GM10248 (cell line): ENCODE measurements at regions not wholly inside any gene's neighbourhood (a gene's known extent, or its start where the extent isn't known, plus 50 kb on each side); places are given as distances from the start of the nearest gene placed in this dataset.

Experiments used
- CTCF ChIA-PET: fragments of 300-600 bp; sonication (Branson Sonifier 250); formaldehyde crosslinking; extraction: SDS; loops from one replicate; lab custom pipeline; 2021; ENCODE audit warnings: antibody characterized with exemption; lab: Yijun Ruan, JAX
- POLR2A ChIA-PET: fragments of 350-650 bp; sonication (Branson Sonifier 250); formaldehyde crosslinking; extraction: SDS; loops from one replicate; lab custom pipeline; 2020; ENCODE audit warnings: antibody characterized with exemption; lab: Yijun Ruan, JAX
- DNase-seq: peaks from one replicate; pipeline ENCODE4 v3.0.0; 2012; ENCODE audit errors: extremely low spot score
- TF ChIP-seq, protein P1 (sequence below): IDR thresholded peaks from 2 replicates; pipeline ENCODE4 v1.5.1; 2012; ENCODE audit warnings: mild to moderate bottlenecking, low read depth; ENCODE audit errors: extremely low read depth, missing control alignments, control extremely low read depth

DNA sequence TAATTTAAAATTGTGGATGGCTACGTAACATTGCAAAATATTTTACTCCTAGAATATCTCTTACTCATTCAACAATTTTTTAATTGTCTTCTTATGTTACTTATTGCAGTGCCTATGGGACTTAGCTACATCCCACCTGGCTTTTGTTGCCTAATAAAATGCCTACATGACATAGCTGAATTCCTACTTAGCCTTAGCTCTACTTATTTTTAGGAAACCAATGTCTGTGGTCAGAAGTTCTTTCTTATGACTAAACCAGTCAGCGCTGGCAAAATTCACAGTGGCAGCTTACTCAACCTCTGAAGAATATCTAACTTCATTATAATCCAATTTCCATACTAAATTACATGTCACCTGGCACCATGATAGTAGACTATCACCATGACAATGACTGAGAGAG is 1612.4 kb upstream of the LRRTM3 start:
- ChIA-PET CTCF (interaction anchor here (1.1 to 1.6 kb wide), 2 partner anchors 9 to 1336 kb away, joined by 3 read pairs; no protein-coding TSS in a partner anchor), POLR2A (no interaction called here)
- TF ChIP-seq, protein P1, sequence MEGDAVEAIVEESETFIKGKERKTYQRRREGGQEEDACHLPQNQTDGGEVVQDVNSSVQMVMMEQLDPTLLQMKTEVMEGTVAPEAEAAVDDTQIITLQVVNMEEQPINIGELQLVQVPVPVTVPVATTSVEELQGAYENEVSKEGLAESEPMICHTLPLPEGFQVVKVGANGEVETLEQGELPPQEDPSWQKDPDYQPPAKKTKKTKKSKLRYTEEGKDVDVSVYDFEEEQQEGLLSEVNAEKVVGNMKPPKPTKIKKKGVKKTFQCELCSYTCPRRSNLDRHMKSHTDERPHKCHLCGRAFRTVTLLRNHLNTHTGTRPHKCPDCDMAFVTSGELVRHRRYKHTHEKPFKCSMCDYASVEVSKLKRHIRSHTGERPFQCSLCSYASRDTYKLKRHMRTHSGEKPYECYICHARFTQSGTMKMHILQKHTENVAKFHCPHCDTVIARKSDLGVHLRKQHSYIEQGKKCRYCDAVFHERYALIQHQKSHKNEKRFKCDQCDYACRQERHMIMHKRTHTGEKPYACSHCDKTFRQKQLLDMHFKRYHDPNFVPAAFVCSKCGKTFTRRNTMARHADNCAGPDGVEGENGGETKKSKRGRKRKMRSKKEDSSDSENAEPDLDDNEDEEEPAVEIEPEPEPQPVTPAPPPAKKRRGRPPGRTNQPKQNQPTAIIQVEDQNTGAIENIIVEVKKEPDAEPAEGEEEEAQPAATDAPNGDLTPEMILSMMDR, result no peak
- no peak for DNase-seq

DNA sequence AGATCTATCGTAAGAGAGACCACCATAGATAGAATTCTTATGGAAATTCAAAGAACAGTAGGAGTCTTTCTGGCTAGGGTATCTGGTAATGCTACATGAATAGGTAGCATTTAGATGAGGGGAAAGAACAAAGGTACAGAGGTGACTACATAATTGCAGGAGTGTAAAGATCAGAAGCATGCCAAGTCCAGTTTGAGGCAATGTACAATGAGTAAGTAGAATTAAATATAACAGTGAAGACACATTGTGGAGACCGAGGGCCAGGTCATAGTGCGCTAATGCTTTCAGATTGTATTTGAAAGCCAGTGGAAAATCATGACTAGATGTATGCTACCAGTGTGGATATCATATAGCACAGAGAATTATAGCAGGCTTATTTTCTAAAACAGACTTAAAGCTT is 1611.6 kb upstream of the LRRTM3 start:
- TF ChIP-seq, protein P1, result no peak
- no peak for DNase-seq
- ChIA-PET POLR2A (no interaction called here), CTCF (interaction anchor here (1.1 to 1.6 kb wide), 2 partner anchors 8 to 1337 kb away, joined by 3 read pairs; no protein-coding TSS in a partner anchor)

DNA sequence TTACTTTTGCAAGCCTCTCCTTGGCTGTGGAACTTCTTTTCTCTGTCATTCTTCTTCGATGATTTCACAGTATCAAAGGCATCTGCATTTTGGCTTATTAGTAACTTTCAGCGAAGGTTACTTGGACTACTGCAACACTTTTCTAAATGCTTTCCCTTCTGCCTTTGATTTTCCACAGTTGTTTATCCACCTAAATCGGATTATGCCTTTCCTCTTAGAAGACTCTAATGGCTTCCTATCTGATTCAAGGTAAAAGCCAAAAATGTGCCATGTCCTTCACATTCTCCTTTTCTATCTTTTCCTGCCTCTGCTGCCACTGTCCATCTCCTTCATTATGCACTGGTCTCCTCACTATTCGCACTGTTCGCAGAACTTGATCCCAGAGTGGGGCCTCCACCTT is 1606.3 kb upstream of the LRRTM3 start:
- POLR2A ChIA-PET, result no interaction called here
- no peak for DNase-seq
- CTCF ChIA-PET, result no interaction called here
- TF ChIP-seq, protein P1, result no peak

DNA sequence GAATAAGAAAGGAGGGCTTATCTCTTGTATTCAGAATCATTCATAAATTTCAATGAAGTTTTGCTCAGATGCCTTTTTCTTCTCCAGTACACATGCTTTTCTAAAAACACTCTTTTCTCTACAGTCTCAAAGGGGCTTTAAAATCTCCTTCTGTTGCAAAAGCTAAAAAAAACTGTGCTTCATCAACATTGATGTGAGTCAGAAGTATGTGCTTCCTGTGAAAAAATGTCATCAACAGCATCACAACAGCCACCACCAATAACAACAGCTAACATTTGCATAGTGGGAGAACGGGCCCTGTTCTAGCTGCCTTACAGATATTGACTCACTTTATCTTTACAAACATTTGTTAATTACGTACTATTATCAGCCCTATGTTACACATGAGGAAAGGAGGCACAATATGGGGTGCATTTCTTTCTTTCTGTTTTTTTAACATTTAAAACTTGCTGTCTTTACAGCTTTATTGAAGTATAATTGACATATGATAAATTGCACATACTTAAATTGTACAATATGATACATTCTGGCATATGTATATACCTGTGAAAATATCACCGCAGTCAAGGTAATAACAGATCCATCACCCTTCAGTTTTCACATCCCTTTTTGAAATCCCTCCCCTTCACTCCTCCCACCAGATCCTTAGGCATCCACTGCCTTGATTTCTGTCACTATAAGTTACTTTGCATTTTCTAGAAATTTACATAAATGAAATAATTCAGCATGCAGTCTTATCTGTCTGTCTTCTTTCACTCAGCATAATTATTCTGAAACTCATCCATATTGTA is 1605.4 kb upstream of the LRRTM3 start:
- CTCF ChIA-PET, result interaction anchor here (1.4 to 1.6 kb wide), 3 partner anchors 11 to 12 kb away, joined by 3 to 4 read pairs (median 3); no protein-coding TSS in a partner anchor
- POLR2A ChIA-PET, result no interaction called here
- TF ChIP-seq, protein P1, result no peak
- no peak for DNase-seq

DNA sequence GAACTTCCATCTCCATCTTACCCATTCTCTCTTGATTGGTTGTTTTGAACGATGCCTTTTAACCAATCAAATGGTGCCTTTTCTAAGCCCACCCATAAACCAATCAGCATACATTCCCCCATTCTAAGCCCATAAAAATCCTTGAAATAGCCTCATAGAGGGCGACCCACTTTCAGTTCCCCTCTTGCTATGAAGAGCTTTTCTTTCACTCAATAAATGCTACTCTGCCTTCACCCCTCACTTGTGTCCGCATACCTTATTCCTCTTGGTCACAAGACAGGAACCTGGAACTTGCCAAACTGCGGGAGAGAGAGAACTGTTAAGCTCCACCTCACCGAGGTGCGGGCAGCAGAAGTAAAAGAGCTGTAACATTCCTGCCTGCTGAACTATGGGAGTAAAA is 1602.0 kb upstream of the LRRTM3 start:
- TF ChIP-seq, protein P1, result no peak
- DNase-seq, result no peak
- CTCF ChIA-PET, result no interaction called here
- POLR2A ChIA-PET, result no interaction called here

DNA sequence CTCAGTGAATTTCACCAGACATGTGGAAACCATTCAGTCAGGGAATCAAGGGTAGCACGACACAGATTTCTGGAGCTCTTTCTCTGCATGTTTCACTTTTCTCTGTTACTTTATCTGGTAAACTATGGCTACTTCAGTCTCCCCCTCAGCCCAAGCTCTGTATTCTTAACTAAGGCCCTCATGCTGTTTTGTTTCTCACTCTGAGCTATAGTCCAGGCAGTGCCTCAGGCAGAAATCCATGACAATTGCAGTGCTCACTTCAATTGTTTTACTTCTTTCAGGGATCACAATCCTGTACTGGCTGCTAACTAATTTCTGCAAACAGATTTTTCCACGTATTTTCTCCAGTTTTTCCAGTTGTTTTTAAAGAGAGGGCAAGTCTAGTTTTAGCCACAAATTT is 1599.9 kb upstream of the LRRTM3 start:
- TF ChIP-seq, protein P1, result no peak
- ChIA-PET CTCF (interaction anchor here (1.1 kb wide), 1 partner anchor 9 kb away, joined by 4 read pairs; no protein-coding TSS in a partner anchor), POLR2A (no interaction called here)

More for the DNA sequence above, 1599.9 kb upstream of the LRRTM3 start:
- no peak for DNase-seq
